H1 (cell line): ENCODE measurements at regions not wholly inside any gene's neighbourhood (a gene's known extent, or its start where the extent isn't known, plus 50 kb on each side); places are given as distances from the start of the nearest gene placed in this dataset.

Source experiments
- TF ChIP-seq, protein P1 (sequence below): IDR thresholded peaks from 2 replicates; pipeline ENCODE4 v1.6.1; 2012; ENCODE audit warnings: inconsistent platforms

DNA sequence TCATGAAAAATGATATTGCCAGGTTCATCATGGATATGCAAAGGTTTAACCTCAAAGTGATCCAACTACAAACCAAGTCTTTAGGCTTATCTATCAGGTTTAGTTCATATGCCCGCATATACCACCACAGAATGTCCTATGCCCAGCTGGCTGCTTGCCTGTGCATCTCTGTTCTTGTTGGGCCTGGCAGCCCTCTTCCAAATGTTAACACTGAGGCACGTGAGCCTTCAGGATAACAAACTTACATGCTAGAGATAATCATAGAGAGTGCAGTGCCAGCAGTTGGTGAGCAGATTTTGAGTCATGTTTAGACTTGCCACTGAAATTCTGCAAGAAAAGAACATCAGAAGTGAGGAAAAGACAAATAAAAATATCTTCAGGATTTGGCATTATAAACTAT is 607.9 kb upstream of the TMPRSS15 start (continued):
- TF ChIP-seq, protein P1, sequence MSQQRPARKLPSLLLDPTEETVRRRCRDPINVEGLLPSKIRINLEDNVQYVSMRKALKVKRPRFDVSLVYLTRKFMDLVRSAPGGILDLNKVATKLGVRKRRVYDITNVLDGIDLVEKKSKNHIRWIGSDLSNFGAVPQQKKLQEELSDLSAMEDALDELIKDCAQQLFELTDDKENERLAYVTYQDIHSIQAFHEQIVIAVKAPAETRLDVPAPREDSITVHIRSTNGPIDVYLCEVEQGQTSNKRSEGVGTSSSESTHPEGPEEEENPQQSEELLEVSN, result no peak
- TF ChIP-seq, all 59 proteins: peak for 0
